Stimulated activated naive CD8-positive, alpha-beta T cell treated with anti-CD3 and anti-CD28 coated beads, Interleukin-15, Interleukin-2, amounts not matched to agents 100 ng/mL and 50 ng/mL, for 24 hours (primary cell): ENCODE measurements at regions not wholly inside any gene's neighbourhood (a gene's known extent, or its start where the extent isn't known, plus 50 kb on each side); places are given as distances from the start of the nearest gene placed in this dataset.

Experiments
- H3K27ac Mint-ChIP-seq: one replicate; pipeline ENCODE4 v1.8.0; 2021; ENCODE audit warnings: mild to moderate bottlenecking, mixed read lengths
- H3K27me3 Mint-ChIP-seq: one replicate; pipeline ENCODE4 v1.8.0; 2021; ENCODE audit warnings: mixed read lengths
- H3K36me3 Mint-ChIP-seq: one replicate; pipeline ENCODE4 v1.8.0; 2021; ENCODE audit warnings: low read depth, mixed read lengths
- H3K4me1 Mint-ChIP-seq: one replicate; pipeline ENCODE4 v1.8.0; 2021; ENCODE audit warnings: low read depth, mixed read lengths
- H3K4me3 Mint-ChIP-seq: one replicate; pipeline ENCODE4 v1.8.0; 2021; ENCODE audit warnings: mild to moderate bottlenecking, mixed read lengths
- H3K9me3 Mint-ChIP-seq: one replicate; pipeline ENCODE4 v1.8.0; 2021; ENCODE audit warnings: mixed read lengths

DNA sequence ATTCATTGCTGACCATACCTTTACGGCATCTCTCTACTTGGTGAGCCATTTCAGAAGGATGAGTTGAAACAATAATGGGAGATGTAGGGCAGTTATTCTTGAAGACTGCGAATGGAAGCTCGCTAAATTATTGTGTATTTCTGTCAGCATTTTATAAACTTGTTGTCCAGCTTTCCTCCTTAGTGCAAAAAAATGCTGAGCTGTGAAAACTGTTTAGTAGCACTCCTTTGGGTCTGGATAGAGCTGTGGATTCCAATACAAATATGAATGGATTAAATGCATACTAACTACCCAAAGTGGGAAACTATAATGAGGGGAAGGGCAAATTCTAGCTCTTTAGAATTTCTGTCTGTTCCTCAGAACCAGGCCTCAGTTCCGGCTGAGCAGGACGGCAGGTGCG lies 461.6 kb downstream of the TXNL1 start:
- H3K36me3 Mint-ChIP-seq = no peaks in the 10 kb centered on the region
- no peaks in the 10 kb centered on the region for H3K9me3 Mint-ChIP-seq
- H3K4me1 Mint-ChIP-seq = no peaks in the 10 kb centered on the region
- no peak overlapping the region for H3K27ac Mint-ChIP-seq
- H3K27me3 Mint-ChIP-seq = no peaks in the 10 kb centered on the region
- no peak overlapping the region for H3K4me3 Mint-ChIP-seq

DNA sequence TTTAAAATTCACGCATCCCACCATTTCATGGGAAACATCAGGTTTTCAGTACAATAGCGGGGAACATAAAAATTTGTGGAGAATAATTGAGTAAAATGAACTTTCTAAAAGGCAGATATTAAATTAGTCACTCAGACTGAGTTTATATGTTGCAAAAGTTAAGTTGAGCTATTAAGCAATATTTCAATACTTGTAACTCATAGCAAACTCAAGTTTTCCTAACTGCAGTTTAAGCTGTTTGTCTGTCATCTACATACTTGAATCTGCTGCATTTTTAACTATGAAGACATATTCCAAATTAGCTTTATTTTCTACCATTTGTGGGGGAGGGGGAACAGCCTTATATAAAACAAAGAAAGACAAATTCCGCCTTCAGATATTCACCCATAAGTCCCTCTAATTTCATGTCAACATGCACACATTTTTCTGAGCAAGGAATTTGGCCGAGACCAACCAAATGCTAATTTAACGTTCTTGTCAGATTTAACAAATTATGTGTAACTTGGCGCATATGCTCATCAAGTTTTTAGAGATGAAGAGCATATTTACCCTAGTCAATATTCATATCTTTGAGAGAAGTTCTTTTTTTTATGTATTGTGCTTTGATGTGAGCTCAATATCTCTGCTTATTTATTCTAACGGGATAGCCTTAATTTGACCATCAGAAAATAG lies 462.9 kb downstream of the TXNL1 start:
- H3K4me3 Mint-ChIP-seq = no peak overlapping the region
- no peak overlapping the region for H3K27ac Mint-ChIP-seq
- no peaks in the 10 kb centered on the region for H3K9me3 Mint-ChIP-seq
- H3K4me1 Mint-ChIP-seq = no peaks in the 10 kb centered on the region
- no peaks in the 10 kb centered on the region for H3K27me3 Mint-ChIP-seq
- H3K36me3 Mint-ChIP-seq = no peaks in the 10 kb centered on the region

DNA sequence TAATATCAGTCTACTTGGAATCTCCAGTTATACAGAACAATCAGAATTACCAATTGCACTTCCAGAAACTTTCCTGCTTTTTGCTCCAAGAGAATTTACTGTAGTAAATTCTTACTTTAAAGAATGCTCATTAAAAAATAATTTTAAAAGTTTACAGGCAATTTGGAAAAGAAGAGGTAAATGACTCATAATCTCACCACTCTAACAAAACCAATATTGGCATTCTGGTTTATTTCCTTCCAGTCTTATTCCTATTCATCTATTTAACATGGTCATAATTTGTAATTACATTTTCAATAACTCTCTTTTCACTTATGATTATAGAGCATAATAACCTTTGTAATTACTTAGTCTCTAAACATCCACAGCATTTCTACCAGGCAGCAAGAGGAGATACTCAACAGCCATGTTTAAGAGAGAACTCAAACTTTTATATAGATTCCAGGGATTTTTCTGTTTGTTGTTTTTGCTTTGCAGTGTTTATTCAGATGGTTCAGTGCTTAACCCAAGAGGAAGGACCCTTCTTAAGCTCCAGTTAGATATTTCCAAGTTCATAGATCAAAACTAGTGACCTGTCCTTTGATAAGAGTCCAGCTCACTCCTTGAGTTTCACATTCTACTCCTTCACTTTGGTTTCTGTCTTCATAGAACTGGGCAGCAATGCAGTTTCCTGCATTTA lies 464.7 kb downstream of the TXNL1 start:
- H3K27me3 Mint-ChIP-seq = no peaks in the 10 kb centered on the region
- peaks cover 6% of the 10 kb centered on the region for H3K9me3 Mint-ChIP-seq
- H3K36me3 Mint-ChIP-seq = no peaks in the 10 kb centered on the region
- H3K27ac Mint-ChIP-seq = no peak overlapping the region
- no peak overlapping the region for H3K4me3 Mint-ChIP-seq
- H3K4me1 Mint-ChIP-seq = no peaks in the 10 kb centered on the region

DNA sequence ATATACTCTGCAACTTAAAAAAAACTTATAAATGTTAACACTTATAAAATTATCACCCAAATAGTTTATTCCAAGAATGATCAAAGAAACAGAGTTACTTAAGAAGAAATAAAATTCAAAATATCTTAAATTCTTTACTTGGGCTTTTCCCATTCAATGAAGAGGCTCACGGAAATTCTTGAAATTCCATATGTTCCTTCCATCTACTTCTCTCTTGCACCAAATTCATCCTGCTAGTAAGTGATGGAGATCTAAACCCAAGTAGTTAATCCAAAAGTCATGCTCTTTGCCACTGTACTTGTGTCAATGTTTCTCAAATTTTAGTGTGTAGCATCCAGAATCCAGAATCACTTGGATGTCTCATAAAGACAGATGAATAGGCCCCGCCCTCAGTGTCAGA lies 465.9 kb downstream of the TXNL1 start:
- no peak overlapping the region for H3K27ac Mint-ChIP-seq
- H3K4me3 Mint-ChIP-seq = no peak overlapping the region

DNA sequence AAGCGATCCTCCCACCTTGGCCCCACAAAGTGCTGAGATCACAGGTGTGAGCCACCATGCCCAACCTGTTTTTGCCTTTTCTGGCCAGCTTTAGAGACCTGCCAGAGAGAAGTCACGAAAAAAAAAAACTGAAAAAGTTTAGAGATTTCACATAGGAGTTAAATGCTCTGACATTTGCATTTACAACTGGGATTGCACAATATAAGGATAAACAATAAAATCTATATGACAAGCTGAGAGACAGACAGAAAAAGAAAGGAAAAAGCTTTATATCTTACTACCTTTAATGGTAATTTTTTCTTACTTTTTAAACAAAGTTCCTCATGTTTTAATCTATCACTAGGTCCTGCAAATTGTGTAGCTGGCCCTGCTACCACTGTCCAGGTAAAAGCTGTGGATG lies 466.5 kb downstream of the TXNL1 start:
- Mint-ChIP-seq H3K27me3 (no peaks in the 10 kb centered on the region), H3K27ac (no peak overlapping the region), H3K9me3 (peaks cover 6% of the 10 kb centered on the region), H3K4me3 (no peak overlapping the region), H3K36me3 (no peaks in the 10 kb centered on the region), H3K4me1 (no peaks in the 10 kb centered on the region)

More for the DNA sequence above, 465.9 kb downstream of the TXNL1 start:
- no peaks in the 10 kb centered on the region for H3K27me3 Mint-ChIP-seq
- no peaks in the 10 kb centered on the region for H3K4me1 Mint-ChIP-seq
- peaks cover 6% of the 10 kb centered on the region for H3K9me3 Mint-ChIP-seq
- H3K36me3 Mint-ChIP-seq = no peaks in the 10 kb centered on the region

DNA sequence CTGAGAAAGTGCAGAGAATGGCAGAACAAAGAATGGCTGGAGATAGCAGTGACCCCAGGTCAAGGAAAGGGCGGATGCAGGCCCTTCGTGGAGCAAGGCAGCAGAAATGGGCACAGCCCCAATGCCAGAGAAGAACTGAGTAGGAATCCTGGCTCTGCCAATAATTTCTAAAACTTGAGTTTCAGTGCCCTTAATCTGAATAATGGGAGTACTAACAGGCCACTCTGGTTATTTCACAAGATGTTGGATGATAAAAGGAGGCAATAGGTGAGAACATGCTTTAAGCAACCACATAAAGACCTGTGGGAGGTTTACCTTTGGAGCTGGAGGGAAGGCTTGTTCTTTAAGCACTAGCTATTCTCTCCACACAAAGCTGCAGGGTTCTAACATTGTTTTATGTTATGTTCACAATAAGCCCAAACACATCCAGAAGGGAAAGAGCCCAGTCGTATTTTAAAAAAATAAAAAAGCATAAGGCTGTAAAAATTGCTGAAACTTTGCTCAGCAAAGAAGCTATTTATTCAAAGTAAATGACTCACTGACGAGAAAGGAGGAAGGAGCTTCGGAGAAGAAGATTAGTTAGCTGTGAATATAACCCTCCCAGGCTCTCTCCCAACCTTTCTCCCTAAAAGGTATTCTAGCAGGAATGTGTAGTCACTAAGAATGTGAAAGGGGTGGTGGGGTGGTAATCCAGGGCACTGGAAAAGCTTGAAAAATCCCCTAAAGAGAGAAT lies 470.2 kb downstream of the TXNL1 start:
- Mint-ChIP-seq H3K27ac (no peak overlapping the region), H3K4me3 (no peak overlapping the region), H3K9me3 (peaks cover 6% of the 10 kb centered on the region), H3K27me3 (no peaks in the 10 kb centered on the region), H3K36me3 (no peaks in the 10 kb centered on the region), H3K4me1 (no peaks in the 10 kb centered on the region)

DNA sequence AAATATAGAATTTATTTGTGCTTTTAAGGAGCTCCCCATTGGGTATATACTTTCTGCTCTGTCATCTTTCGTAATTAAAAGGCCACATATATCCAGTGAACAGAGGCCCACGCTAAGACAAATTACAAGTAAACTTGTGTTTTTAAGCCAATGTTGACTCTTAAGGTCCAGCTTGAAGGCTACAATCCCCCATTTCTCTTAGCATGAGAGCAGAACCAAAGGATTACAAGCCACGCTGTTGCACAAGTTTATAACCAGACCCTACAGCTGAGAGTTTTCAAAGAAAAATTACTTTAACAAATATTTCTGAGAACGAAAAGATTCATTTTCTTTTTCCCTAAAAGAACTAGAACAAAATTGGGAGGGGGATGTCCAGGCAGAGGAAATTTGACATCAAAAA lies 471.0 kb downstream of the TXNL1 start:
- H3K9me3 Mint-ChIP-seq = peaks cover 6% of the 10 kb centered on the region
- no peak overlapping the region for H3K27ac Mint-ChIP-seq
- H3K27me3 Mint-ChIP-seq = no peaks in the 10 kb centered on the region
- H3K4me3 Mint-ChIP-seq = no peak overlapping the region
- H3K36me3 Mint-ChIP-seq = no peaks in the 10 kb centered on the region
- no peaks in the 10 kb centered on the region for H3K4me1 Mint-ChIP-seq

DNA sequence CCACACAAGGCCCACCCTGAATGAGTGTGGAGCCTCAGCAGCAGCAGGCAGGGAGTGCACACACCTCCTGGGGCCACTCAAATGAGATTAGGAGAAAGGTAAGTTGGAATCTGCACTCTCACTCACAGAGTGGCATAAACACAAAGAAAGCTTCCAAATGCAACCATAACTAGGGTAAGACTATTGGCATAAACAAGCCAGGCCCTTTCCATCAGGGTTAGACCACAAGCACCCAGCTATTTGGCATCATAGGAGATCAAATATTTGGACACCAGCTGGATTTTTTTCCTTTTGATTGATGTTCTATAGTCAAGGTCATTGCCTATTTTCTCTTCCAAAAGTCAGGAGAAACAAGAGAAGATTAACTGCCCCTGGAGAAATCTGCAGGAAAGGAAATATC lies 471.5 kb downstream of the TXNL1 start:
- H3K36me3 Mint-ChIP-seq = no peaks in the 10 kb centered on the region
- no peak overlapping the region for H3K4me3 Mint-ChIP-seq
- H3K9me3 Mint-ChIP-seq = peaks cover 6% of the 10 kb centered on the region
- no peaks in the 10 kb centered on the region for H3K4me1 Mint-ChIP-seq
- H3K27me3 Mint-ChIP-seq = no peaks in the 10 kb centered on the region
- no peak overlapping the region for H3K27ac Mint-ChIP-seq

DNA sequence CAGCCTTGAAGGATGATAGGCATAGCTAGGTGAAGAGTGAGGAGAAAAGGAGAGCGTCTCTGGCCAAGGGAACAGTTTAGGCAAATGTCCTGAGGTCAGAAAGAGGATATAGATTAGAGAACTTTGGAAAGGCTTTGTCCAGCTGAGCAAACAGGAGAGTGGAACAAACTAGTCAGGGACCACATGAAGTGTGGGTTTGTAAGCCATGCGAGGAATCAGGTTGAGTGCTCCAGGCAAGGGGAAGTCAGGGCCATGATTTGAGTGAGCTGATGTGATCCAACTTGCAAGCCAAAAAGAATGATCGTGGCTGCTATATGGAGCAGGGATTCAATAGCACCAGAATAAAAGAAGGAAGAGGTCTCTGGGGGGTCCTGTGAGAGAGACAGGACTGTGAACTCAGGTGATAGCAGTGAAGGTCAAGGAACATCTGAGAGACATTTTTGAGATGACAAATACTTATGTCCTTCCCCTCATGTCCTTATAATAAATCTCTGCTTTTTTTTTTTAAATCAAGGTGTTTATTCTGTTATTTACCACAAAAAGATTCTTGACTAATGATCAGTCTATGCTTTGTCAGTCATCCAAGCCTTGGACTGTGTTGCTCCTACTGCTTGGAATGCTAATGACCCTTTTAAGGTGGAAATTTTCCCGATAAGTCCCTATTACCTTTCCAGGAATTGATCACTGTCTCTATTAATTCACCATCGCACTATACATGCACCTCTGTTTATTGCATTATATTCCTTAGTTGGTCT lies 472.6 kb downstream of the TXNL1 start:
- H3K27me3 Mint-ChIP-seq = no peaks in the 10 kb centered on the region
- no peaks in the 10 kb centered on the region for H3K36me3 Mint-ChIP-seq
- H3K4me1 Mint-ChIP-seq = no peaks in the 10 kb centered on the region
- H3K9me3 Mint-ChIP-seq = peaks cover 6% of the 10 kb centered on the region
- no peak overlapping the region for H3K27ac Mint-ChIP-seq
- H3K4me3 Mint-ChIP-seq = no peak overlapping the region

DNA sequence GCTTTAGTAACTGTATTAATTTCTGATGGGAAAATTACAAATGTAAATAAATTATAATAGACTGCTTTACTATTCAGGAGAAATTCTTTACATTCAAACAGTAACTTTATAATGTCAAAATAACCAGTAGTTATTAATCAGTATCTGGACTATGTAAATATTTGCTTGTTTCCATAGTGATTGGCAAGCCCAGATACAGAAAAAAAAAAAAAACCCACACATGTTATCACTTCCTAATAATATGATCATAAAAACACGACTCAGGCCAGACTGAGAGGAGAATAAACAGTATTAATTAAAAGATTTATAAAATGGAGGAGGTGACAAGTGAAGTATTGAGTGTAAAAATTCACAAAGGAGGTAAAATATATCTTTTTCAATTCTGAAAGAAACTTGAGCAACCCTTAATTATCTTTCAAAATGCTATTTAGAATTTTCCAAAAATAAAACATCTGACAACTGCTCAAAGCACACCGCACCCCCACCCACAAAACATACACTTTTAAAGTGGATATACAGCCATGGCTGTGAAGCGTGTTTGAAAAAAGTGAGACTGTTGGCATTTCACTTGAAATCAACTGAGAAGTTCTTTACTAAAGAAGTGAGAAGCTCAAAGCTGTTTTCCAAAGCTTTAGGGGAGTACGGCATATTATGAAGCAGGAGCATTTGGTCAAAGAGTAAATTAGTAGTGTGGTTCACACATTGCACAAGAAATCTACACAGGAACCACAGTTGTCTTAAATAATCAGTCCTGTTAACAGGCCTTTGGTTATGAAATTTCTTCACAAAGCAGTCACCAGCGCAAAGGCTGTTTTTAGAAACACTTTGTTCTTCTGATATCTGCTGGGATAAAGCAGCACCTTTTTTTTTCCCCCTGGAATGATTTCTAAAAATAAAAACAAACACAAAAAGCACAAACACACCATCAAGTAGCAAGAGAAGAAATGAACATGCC lies 475.8 kb downstream of the TXNL1 start:
- Mint-ChIP-seq H3K4me1 (no peaks in the 10 kb centered on the region), H3K27me3 (no peaks in the 10 kb centered on the region), H3K4me3 (no peak overlapping the region), H3K27ac (no peak overlapping the region), H3K36me3 (no peaks in the 10 kb centered on the region), H3K9me3 (no peaks in the 10 kb centered on the region)

DNA sequence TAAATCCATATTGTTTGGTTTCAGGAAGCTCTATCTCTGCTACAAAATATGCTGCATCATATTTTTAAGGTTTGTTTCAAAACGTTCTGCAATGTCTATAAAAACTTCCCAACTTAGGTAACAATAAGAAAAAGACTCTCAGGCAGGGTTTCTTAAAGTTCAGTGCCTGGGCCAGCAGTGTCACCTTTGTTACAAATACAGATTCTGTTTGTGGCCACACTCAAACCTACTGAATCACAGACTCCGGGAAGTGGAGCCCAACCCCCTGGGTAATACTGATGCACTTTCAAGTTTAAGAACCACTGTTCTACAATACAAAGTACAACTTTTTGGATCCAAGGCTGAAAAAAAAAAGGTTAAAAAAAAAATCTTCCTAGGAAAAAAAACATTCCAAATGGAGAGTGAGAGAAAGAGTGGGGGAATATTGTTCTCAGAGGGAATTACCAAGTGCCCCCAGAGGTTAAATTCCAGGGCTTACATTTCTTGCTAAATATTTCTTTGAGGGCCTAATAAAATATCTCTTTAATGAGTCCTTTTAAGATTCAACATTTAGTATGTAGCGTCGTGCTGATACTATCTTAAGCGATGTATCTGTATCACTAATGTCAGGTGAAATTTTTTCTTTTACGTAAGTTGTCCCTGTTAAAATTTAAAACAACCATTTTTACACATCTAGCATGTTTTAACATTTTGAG lies 476.7 kb downstream of the TXNL1 start:
- Mint-ChIP-seq H3K9me3 (peaks cover under 1% of the 10 kb centered on the region), H3K27ac (no peak overlapping the region), H3K36me3 (no peaks in the 10 kb centered on the region), H3K4me3 (no peak overlapping the region), H3K4me1 (no peaks in the 10 kb centered on the region), H3K27me3 (no peaks in the 10 kb centered on the region)

DNA sequence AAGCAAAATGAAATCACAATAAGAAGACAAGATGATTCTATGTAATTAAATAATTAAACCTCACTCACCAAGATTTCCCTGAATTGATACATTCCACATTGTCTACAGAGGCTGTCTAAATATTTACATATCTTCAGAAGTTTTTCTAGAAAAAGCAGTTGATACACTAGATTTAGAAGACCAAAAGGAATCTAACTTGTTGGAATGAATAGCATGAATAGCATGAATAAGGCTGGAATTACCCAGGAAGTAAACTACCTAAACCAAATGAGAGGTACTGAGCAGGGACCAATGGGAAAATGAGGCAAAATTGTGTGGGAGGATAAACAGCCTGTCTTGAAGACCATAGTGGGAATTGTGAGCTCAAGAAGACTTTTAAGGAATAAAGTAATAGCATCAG lies 479.7 kb downstream of the TXNL1 start:
- Mint-ChIP-seq H3K27me3 (no peaks in the 10 kb centered on the region), H3K4me3 (no peak overlapping the region), H3K4me1 (no peaks in the 10 kb centered on the region), H3K9me3 (peaks cover 4% of the 10 kb centered on the region), H3K36me3 (no peaks in the 10 kb centered on the region), H3K27ac (no peak overlapping the region)

DNA sequence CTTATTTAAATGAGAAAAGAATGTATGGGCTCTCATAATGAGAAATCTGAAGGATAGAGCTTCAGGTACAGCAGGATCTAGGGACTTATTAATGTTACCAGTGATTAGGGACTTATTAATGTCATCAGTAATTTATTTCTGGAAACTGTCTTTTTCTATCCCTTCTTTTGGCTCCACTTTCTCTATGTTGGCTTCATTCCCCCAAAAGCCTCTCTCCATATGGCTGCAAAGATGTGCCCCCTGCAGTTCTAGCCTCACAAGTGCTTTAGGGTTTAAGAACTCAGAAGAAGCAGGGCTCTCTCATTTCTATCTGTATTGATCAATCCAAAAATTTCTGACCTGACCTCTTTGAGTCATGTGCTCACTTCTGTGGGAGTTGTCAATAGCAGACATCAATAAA lies 480.9 kb downstream of the TXNL1 start:
- H3K36me3 Mint-ChIP-seq = no peaks in the 10 kb centered on the region
- no peak overlapping the region for H3K27ac Mint-ChIP-seq
- no peaks in the 10 kb centered on the region for H3K27me3 Mint-ChIP-seq
- H3K4me1 Mint-ChIP-seq = no peaks in the 10 kb centered on the region
- peaks cover 4% of the 10 kb centered on the region for H3K9me3 Mint-ChIP-seq
- H3K4me3 Mint-ChIP-seq = no peak overlapping the region
